ENCODE measurements at regions not wholly inside any gene's neighbourhood (a gene's known extent, or its start where the extent isn't known, plus 50 kb on each side); places are given as distances from the start of the nearest gene placed in this dataset.
"Not testable (repeated sequence)": the region's sequence is repeated elsewhere in the genome, so short reads cannot be mapped to it uniquely, and the experiment has no call there.

DNA sequence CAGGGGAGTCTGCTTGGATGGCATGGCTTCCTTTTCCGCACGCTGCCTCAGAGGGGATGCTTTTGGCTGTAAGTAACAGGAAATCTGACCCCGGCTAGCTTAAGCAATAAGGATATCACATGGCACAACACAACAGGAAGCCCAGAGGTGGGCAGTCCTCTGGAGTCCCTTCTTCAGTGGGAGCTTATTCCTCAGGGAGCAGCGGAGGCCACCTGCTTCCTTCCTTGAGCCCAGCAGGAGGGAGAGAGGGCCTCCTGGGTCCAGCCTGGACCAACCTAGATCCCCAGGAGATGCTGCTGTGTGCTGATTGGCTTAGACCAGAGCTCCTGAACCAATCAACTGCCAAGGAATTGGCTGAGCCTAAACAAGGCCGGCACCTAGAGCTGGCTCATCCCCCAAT lies 66.3 kb downstream of the C9orf50 start:
- Histone ChIP-seq H3K27me3 (ENCODE audit: insufficient read depth in 3 of 3, low read length in 2 of 3) (peaks cover 0 to 3% (median 3%) of the 10 kb centered on the region in 3 donors), H3K4me3 (no peak overlapping the region), H3K4me1 (no peaks in the 10 kb centered on the region), H3K9me3 (no peaks in the 10 kb centered on the region), H3K36me3 (ENCODE audit: insufficient read depth in 1 of 2, low read depth in 1 of 2) (no peaks in the 10 kb centered on the region), H3K27ac (no peak overlapping the region)
- peak in 1 of 2 donors; percentile 31 for DNase-seq
- intact Hi-C loops (cut with DNase I): no loop called here
- WGBS, 3 donors: 55 to 66% (median 61%) methylated on average over 5 of the region's 5 CpGs
- no peak for ATAC-seq
- TF ChIP-seq, protein P1, sequence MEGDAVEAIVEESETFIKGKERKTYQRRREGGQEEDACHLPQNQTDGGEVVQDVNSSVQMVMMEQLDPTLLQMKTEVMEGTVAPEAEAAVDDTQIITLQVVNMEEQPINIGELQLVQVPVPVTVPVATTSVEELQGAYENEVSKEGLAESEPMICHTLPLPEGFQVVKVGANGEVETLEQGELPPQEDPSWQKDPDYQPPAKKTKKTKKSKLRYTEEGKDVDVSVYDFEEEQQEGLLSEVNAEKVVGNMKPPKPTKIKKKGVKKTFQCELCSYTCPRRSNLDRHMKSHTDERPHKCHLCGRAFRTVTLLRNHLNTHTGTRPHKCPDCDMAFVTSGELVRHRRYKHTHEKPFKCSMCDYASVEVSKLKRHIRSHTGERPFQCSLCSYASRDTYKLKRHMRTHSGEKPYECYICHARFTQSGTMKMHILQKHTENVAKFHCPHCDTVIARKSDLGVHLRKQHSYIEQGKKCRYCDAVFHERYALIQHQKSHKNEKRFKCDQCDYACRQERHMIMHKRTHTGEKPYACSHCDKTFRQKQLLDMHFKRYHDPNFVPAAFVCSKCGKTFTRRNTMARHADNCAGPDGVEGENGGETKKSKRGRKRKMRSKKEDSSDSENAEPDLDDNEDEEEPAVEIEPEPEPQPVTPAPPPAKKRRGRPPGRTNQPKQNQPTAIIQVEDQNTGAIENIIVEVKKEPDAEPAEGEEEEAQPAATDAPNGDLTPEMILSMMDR (IDR thresholded peaks at IDR 0.05): no peak

DNA sequence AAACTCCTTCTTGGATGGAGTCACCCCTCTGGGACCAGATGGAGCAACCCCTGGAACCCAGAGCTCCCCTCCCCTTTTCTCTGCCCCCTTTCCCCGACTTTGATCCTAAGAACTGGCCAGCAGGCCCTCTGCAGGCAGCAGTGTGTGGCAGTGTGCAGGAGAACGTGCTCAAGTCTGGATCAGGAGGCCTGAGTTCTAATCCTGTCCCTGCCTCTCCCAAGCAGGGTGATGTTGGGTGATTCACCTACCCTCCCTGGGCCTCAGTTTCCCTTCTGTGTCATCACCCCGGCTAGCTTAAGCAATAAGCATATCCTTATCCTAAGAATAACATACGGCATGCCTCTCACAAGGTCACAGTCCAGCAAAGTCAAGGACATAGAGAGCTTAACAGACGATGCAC lies 67.6 kb downstream of the C9orf50 start:
- Histone ChIP-seq H3K27me3 (ENCODE audit: insufficient read depth in 3 of 3, low read length in 2 of 3) (peaks cover 0 to 9% (median 4%) of the 10 kb centered on the region in 3 donors), H3K4me3 (no peak overlapping the region), H3K27ac (no peak overlapping the region), H3K4me1 (peaks cover 4% of the 10 kb centered on the region), H3K36me3 (ENCODE audit: insufficient read depth in 1 of 2, low read depth in 1 of 2) (no peaks in the 10 kb centered on the region), H3K9me3 (no peaks in the 10 kb centered on the region)
- intact Hi-C loops (cut with DNase I): no loop called here
- TF ChIP-seq, protein P1 (IDR thresholded peaks at IDR 0.05): no peak
- no peak for DNase-seq
- no peak for ATAC-seq
- 72 to 83% (median 74%) methylated on average over 5 of the region's 5 CpGs for WGBS, 3 donors

DNA sequence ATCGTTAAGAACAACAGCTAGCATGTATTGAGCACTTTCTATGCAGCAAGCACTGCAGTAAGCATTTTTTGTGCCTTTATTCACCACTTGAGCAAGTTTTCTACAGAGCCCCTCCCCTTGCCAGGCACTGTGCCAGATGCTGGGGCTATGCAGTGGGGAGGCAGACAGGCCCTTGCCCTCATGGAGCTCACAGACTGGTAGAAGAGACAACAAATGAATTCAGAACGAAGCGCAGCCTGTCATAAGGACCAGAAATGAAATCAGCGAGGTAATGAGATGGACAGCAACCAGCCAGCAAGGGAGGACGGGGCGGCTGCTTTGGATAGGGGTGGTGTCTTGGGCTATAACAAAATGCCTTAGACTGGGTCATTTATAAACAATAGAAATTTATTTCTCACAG lies 68.8 kb downstream of the C9orf50 start:
- no peak overlapping the region for H3K27ac ChIP-seq
- peaks cover 0 to 9% (median 4%) of the 10 kb centered on the region in 3 donors for H3K27me3 ChIP-seq (ENCODE audit: insufficient read depth in 3 of 3, low read length in 2 of 3)
- TF ChIP-seq, protein P1 (IDR thresholded peaks at IDR 0.05): no peak
- no peaks in the 10 kb centered on the region for H3K36me3 ChIP-seq (ENCODE audit: insufficient read depth in 1 of 2, low read depth in 1 of 2)
- 78 to 90% (median 90%) methylated on average over 6 of the region's 6 CpGs for WGBS, 3 donors
- ATAC-seq (no peak), DNase-seq (no peak)
- H3K4me3 ChIP-seq: no peak overlapping the region
- intact Hi-C loops (cut with DNase I): no loop called here
- peaks cover 4% of the 10 kb centered on the region for H3K4me1 ChIP-seq
- no peaks in the 10 kb centered on the region for H3K9me3 ChIP-seq

DNA sequence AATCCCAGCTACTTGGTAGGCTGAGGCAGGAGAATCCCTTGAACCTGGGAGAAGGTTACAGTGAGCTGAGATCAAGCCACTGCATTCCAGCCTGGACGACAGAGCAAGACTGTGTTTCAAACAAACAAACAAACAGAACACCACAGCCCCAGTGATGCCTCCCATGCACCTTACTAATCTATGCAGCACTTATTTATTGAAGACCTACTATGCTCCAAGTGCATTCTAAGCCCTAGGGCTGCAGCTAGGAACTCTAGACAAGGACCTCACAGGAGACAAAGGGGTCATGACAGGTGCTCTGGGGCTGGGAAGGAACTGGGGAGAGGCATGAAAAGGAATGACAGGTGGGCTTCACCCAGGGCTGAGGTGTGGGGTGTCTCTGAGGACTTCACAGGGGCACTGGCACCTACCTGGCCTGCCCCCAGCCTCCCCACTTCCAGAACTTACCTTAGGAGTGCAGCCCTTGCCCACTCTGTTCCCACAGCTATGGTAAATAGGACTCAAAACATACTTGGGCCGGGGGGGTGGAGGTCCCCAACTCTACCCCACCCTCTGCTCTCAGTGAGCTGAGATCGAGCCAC lies 69.4 kb downstream of the C9orf50 start:
- Histone ChIP-seq H3K4me1 (peaks cover 4% of the 10 kb centered on the region), H3K27ac (no peak overlapping the region), H3K4me3 (no peak overlapping the region), H3K36me3 (ENCODE audit: insufficient read depth in 1 of 2, low read depth in 1 of 2) (no peaks in the 10 kb centered on the region), H3K27me3 (ENCODE audit: insufficient read depth in 3 of 3, low read length in 2 of 3) (peaks cover 0 to 9% (median 4%) of the 10 kb centered on the region in 3 donors), H3K9me3 (no peaks in the 10 kb centered on the region)
- DNase-seq (no peak), ATAC-seq (no peak)
- WGBS, 3 donors: 84 to 92% (median 86%) methylated on average over 3 of the region's 3 CpGs
- TF ChIP-seq, protein P1 (IDR thresholded peaks at IDR 0.05): no peak
- intact Hi-C loops (cut with DNase I): no loop called here

DNA sequence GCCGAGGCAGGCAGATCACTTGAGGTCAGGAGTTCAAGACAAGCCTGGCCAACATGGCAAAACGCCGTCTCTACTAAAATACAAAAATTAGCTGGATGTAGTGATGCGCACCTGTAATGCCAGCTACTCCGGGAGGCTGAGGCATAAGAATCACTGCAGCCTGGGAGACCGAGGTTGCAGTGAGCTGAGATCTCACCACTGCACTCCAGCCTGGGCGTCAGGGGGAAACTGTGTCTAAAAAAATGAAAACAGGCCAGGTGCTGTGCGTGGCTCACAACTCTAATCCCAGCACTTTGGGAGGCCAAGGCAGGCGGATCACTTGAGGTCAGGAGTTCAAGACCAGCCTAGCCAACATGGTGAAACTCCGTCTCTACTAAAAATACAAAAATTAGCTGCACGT lies 69.9 kb downstream of the C9orf50 start:
- DNase-seq; H3K4me1 ChIP-seq; ATAC-seq; H3K4me3 ChIP-seq; H3K27me3 ChIP-seq (ENCODE audit: insufficient read depth in 3 of 3, low read length in 2 of 3); H3K36me3 ChIP-seq (ENCODE audit: insufficient read depth in 1 of 2, low read depth in 1 of 2); H3K27ac ChIP-seq; intact Hi-C loops (cut with DNase I); H3K9me3 ChIP-seq: not testable (repeated sequence)
- 73 to 83% (median 76%) methylated on average over 10 to 11 of the region's 11 CpGs for WGBS, 3 donors

All from psoas muscle (tissue), 7 donors.